SKM-1 (cell line): ENCODE measurements at regions not wholly inside any gene's neighbourhood (a gene's known extent, or its start where the extent isn't known, plus 50 kb on each side); places are given as distances from the start of the nearest gene placed in this dataset.
"Not testable (repeated sequence)": the region's sequence is repeated elsewhere in the genome, so short reads cannot be mapped to it uniquely, and the experiment has no call there.

Experiments
- DNase-seq: peaks from one replicate; lab custom pipeline; 2025; ENCODE audit not compliant: unreplicated experiment; lab: John Stamatoyannopoulos, UW

DNA sequence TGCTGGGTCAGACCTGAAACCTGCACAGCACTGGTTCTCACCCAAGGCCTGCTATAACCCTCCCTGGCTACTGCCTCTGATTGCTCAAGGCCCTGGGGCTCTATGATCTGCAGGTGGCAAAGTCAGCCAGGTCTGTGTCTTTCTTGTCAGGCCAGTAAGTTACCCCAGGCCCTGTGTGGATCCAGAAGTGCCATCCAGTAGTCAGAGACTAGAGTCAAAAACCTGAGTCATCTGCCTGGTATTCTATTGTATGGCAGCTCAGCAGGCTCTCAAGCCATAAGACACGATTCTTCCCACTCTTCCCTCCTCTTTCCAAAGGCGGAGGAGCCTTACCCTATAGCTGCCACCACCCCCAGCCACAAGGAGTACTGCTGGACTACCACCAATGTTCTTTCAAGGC is 593.0 kb downstream of the FRK start:
- no peak for DNase-seq

GRCh38 chr6:115460913-115461312 is 599.8 kb downstream of the FRK start:
- DNase-seq = no peak

GRCh38 chr6:115456848-115457247 is 603.8 kb downstream of the FRK start:
- DNase-seq = no peak

- no peak for DNase-seq
These were observed 616.7 kb downstream of the FRK start for GRCh38 chr6:115443825-115444478.

GRCh38 chr6:115442323-115442722 is 618.4 kb downstream of the FRK start:
- no peak for DNase-seq

DNA sequence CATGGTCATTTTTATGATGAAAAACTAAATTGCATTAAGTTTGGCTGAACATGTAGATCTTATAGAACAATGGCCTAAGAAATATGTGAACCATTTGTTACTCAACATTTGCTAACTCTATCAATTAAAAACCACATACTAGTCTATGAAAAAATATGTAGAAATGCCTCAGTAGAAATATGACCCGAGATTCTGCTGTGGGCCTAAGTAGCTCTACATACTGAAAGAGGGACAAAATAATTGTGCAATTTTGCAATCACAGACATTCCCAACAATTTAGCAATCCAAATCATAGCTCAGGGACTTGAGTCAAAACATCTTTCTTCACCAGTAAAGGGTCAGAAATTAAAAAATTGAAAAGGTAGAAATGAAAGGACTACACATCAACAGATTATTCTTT is 619.0 kb downstream of the FRK start:
- DNase-seq = no peak

GRCh38 chr6:115415378-115415777 is 645.3 kb downstream of the FRK start:
- DNase-seq = no peak

DNA sequence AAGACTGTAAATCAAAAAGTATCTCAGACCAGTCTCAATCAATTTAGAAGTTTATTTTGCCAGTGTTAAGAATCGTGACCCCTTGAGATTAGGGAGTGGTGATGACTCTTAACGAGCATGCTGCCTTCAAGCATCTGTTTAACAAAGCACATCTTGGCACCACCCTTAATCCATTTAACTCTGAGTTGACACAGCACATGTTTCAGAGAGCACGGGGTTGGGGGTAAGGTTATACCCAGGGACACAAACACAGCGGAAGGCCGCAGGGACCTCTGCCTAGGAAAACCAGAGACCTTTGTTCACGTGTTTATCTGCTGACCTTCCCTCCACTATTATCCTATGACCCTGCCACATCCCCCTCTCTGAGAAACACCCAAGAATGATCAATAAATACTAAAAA is 645.8 kb downstream of the FRK start:
- DNase-seq = not testable (repeated sequence)

DNA sequence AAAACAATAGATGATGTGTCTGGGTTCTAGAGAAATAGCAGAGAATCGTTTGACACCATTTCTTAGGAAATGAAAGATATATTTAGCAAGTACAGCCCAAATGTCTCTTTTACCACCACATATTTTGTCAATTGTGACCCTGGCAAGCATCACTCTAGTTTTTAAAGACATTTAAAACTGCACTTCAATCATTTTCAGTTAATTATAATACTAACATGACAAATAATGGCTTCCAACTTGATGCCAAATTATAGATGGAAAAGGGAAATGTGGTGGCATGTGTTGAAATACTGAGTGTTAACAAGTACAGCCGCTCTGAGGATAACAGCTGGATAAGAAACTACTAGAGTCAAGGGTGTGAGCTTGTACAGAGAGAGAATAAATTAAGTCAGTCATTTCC is 648.9 kb downstream of the FRK start:
- no peak for DNase-seq

- no peak for DNase-seq
These were observed 656.2 kb downstream of the FRK start for GRCh38 chr6:115404446-115404845.

- DNase-seq = no peak
These were observed 662.1 kb downstream of the FRK start for GRCh38 chr6:115398607-115399006.

DNA sequence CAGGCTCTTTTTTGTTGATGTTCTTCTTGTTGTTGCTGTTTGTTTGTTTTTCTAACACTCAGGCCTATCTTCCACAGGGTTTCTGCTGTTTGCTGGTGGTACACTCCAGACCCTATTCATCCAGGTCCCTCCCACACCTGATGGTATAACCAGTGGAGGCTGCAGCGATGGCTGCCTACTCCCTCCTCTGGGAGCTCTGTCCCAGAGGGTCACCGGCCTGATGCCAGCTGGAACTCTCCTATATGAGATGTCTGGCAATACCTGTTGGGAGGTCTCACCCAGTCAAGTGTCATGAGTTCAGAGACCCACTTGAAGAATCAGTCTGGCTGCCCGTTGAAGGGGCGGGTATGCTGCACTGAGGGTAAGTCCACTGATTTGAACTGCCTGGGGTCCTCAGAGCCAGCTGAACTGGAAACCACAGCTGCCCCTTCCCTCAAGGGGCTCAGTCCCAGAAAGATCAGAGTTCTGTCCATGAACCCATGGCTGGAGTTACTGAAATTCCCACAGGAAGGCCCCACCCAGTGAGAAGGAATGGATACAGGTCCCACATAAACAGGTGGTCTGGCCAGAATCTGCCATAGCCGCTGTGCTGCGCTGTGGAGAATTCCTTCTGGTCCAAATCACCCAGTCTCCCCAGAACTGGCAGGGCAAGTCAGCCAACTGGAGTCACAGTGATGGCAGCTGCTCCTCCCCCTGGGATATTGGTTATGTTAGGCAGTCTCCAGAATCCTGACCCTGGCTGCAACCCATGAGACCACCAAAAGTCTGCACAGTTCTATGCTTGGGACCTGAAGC is 664.4 kb downstream of the FRK start:
- no peak for DNase-seq

DNA sequence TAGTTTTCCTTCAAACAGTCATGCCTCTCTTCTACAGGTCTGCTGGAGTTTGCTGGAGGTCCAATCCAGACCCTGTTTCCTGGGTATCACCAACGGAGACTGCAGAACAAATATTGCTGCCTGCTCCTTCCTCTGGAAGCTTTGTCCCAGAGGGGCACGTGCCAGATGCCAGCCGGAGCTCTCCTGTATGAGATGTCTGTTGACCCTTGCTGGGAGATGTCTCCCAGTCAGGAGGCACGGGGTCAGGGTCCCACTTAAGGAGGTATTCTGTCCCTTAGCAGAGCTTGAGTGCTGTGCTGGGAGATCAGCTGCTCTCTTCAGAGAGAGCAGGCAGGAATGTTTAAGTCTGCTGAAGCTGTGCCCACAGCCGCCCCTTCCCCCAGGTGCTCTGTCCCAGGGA is 666.9 kb downstream of the FRK start:
- DNase-seq = no peak

DNA sequence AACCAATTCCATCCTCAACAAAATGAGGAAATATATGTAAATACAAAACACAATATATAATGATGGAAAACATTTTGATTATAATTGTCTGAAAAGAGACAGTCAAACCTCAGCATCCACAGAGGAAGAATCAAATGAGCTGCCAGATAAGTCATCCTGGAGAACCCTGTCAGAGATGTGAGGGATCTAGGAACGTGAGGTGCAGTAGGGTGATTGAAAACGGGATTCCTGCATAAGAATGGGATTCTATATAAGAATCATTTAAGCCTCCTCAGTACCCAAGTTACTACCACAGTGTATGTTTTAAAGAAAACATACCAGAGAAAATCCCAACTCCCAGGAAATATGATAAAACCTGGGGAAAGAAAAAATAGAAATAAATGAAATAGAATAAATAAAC is 690.5 kb downstream of the FRK start:
- DNase-seq = no peak

- DNase-seq = no peak
These were observed 694.9 kb downstream of the FRK start for GRCh38 chr6:115365783-115366182.

GRCh38 chr6:115363379-115363778 is 697.3 kb downstream of the FRK start:
- DNase-seq = no peak

- no peak for DNase-seq
These were observed 698.5 kb downstream of the FRK start for GRCh38 chr6:115362234-115362633.

DNA sequence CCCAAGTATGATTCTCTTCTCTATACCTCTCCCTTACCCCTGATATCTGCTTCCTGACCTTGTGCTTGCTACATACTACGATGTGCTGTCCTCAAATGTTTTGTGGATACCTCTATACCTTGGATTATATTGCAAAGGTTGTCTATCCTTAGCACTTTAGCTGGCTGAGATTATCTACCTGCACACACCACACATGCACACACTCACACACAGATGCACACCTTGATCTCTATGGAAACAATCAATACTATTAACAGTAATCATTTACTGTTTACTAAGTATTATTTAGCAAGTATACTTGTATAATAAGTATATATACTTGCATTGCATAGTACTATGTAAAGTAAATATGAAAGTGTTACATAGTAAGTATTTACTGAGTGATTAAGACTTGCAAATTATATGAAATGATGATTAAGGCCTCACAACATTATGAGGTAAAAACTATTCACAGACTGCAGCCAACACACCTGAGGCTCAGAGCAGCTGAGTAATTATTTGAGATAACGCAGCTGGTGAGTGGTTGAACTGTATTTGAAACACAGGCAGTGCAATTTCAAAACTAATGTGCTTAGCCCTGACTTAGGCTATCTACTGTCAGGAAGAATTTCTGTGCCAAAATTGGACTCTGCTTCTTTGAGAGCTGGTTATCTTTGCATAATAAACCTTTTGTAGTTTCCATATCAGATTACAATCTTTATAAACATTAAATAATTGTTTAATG is 699.9 kb downstream of the FRK start:
- DNase-seq = no peak

GRCh38 chr6:115358616-115359015 is 702.1 kb downstream of the FRK start:
- DNase-seq = no peak

GRCh38 chr6:115356371-115356770 is 704.3 kb downstream of the FRK start:
- DNase-seq = no peak

DNA sequence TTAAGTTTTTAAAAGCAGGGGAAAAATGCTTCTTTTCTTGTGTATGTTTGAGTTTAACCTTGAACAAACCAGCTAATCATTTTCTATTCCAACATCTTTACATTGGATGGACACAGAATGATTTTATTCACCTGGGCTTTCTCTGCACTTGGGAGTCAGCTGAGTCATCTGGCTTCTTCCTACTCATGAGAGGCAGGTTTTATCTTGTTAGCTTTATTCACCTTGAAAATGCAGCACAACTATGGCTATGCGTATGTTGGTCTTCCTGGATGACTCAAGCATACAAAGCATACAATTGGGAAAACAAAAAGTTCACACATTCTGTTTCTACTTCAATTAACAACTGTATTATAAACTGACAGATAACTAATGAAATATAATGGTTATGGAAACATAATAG is 737.7 kb downstream of the FRK start:
- DNase-seq = no peak

- no peak for DNase-seq
These were observed 740.9 kb downstream of the FRK start for GRCh38 chr6:115319823-115320222.
